Cardiac muscle cell (in vitro differentiated cells and primary cell): ENCODE measurements at regions not wholly inside any gene's neighbourhood (a gene's known extent, or its start where the extent isn't known, plus 50 kb on each side); places are given as distances from the start of the nearest gene placed in this dataset.

Experiments used
- DNase-seq, 2 donors: peaks; one replicate each; pipeline versions ENCODE4 v3.0.0 to v3.0.0-alpha.2; 2010 to 2017; ENCODE audit warnings: low read depth in 1 of 2, low spot score in 1 of 2
- H3K27ac ChIP-seq: fragments of 200-600 bp; sonication (generic); 2 replicates; pipeline ENCODE4 v1.5.1; 2016
- H3K27me3 ChIP-seq: fragments of 200-600 bp; sonication (generic); 2 replicates; pipeline ENCODE4 v1.6.0; 2016; ENCODE audit warnings: control low read depth
- H3K36me3 ChIP-seq: fragments of 200-600 bp; sonication (generic); 2 replicates; pipeline ENCODE4 v1.5.1; 2016; ENCODE audit warnings: control low read depth
- H3K4me1 ChIP-seq: fragments of 200-600 bp; sonication (generic); 2 replicates; pipeline ENCODE4 v1.8.1; 2017; ENCODE audit warnings: low read depth, mild to moderate bottlenecking, mixed run types
- H3K4me3 ChIP-seq: fragments of 200-600 bp; sonication (generic); 2 replicates; pipeline ENCODE4 v1.5.1; 2016; ENCODE audit warnings: mild to moderate bottlenecking
- H3K9me3 ChIP-seq: fragments of 200-600 bp; sonication (generic); 2 replicates; pipeline ENCODE4 v1.5.1; 2017; ENCODE audit warnings: low read depth, mild to moderate bottlenecking, control low read depth
- CTCF ChIP-seq: IDR thresholded peaks from 2 replicates; pipeline ENCODE4 v1.5.1; 2012; ENCODE audit warnings: low read depth, mild to moderate bottlenecking, low read length

GRCh38 chr16:74140557-74140956 is 156.1 kb upstream of the PSMD7 start:
- Histone ChIP-seq H3K9me3 (no peaks in the 10 kb centered on the region), H3K4me1 (no peaks in the 10 kb centered on the region), H3K36me3 (no peaks in the 10 kb centered on the region), H3K27ac (no peak overlapping the region), H3K4me3 (no peak overlapping the region), H3K27me3 (no peaks in the 10 kb centered on the region)
- TF ChIP-seq CTCF: no peak
- no peak for DNase-seq

GRCh38 chr16:74123826-74124225 is 172.8 kb upstream of the PSMD7 start:
- no peaks in the 10 kb centered on the region for H3K36me3 ChIP-seq
- H3K27me3 ChIP-seq: no peaks in the 10 kb centered on the region
- DNase-seq: no peak
- H3K4me1 ChIP-seq: no peaks in the 10 kb centered on the region
- H3K9me3 ChIP-seq: no peaks in the 10 kb centered on the region
- H3K4me3 ChIP-seq: no peak overlapping the region
- TF ChIP-seq CTCF: no peak
- no peak overlapping the region for H3K27ac ChIP-seq

GRCh38 chr16:74123195-74123594 is 173.4 kb upstream of the PSMD7 start:
- no peak for DNase-seq
- Histone ChIP-seq H3K4me3 (no peak overlapping the region), H3K9me3 (no peaks in the 10 kb centered on the region), H3K27me3 (no peaks in the 10 kb centered on the region), H3K4me1 (no peaks in the 10 kb centered on the region), H3K36me3 (no peaks in the 10 kb centered on the region), H3K27ac (no peak overlapping the region)
- TF ChIP-seq CTCF: no peak

GRCh38 chr16:74117798-74118197 is 178.8 kb upstream of the PSMD7 start:
- Histone ChIP-seq H3K36me3 (no peaks in the 10 kb centered on the region), H3K27me3 (no peaks in the 10 kb centered on the region), H3K27ac (no peak overlapping the region), H3K4me3 (no peak overlapping the region), H3K9me3 (no peaks in the 10 kb centered on the region), H3K4me1 (no peaks in the 10 kb centered on the region)
- DNase-seq: no peak
- TF ChIP-seq CTCF: no peak

GRCh38 chr16:74113545-74113944 is 183.1 kb upstream of the PSMD7 start:
- no peaks in the 10 kb centered on the region for H3K4me1 ChIP-seq
- no peaks in the 10 kb centered on the region for H3K27me3 ChIP-seq
- H3K9me3 ChIP-seq: no peaks in the 10 kb centered on the region
- no peak for TF ChIP-seq CTCF
- H3K36me3 ChIP-seq: no peaks in the 10 kb centered on the region
- no peak overlapping the region for H3K27ac ChIP-seq
- no peak for DNase-seq
- no peak overlapping the region for H3K4me3 ChIP-seq

- no peaks in the 10 kb centered on the region for H3K27me3 ChIP-seq
- no peak overlapping the region for H3K4me3 ChIP-seq
- no peaks in the 10 kb centered on the region for H3K9me3 ChIP-seq
- TF ChIP-seq CTCF: no peak
- no peaks in the 10 kb centered on the region for H3K4me1 ChIP-seq
- no peaks in the 10 kb centered on the region for H3K36me3 ChIP-seq
- H3K27ac ChIP-seq: no peak overlapping the region
- DNase-seq: no peak
Observed at GRCh38 chr16:74111456-74111982, 185.1 kb upstream of the PSMD7 start.
